HepG2 (cell line): ENCODE measurements at regions not wholly inside any gene's neighbourhood (a gene's known extent, or its start where the extent isn't known, plus 50 kb on each side); places are given as distances from the start of the nearest gene placed in this dataset.

ENCODE experiments used
- ATF7 ChIP-seq, 2 experiments: fragments of 450-650 bp in 1 of 2; sonication (generic) in 1 of 2; formaldehyde crosslinking in 1 of 2; IDR thresholded peaks; 2 replicates each; pipeline versions ENCODE4 v1.4.0 to v1.6.1; 2016 to 2020; ENCODE audit warnings: antibody characterized with exemption in 1 of 2, mild to moderate bottlenecking in 1 of 2, missing genetic modification reagents in 1 of 2
- ESRRA ChIP-seq: sonication (generic); formaldehyde crosslinking; IDR thresholded peaks from 2 replicates; pipeline ENCODE4 v1.5.1; 2020; ENCODE audit warnings: mild to moderate bottlenecking, low read depth, missing genetic modification reagents
- FOXP1 ChIP-seq, 2 experiments: fragments of 450-650 bp in 1 of 2; IDR thresholded peaks; 2 replicates each; pipeline ENCODE4 v1.6.1; 2017 to 2018; ENCODE audit warnings: antibody characterized with exemption in 1 of 2
- HMG20B ChIP-seq: conservative IDR thresholded peaks from 2 replicates; pipeline ENCODE4 v1.6.1; 2016; ENCODE audit warnings: missing genetic modification reagents, missing compliant biosample characterization
- HMGXB3 ChIP-seq: sonication (generic); formaldehyde crosslinking; IDR thresholded peaks from 2 replicates; pipeline ENCODE4 v1.4.0; 2020; ENCODE audit warnings: missing genetic modification reagents, borderline replicate concordance
- HNF4A ChIP-seq: sonication (generic); formaldehyde crosslinking; IDR thresholded peaks from 2 replicates; pipeline ENCODE4 v1.4.0; 2020; ENCODE audit warnings: missing genetic modification reagents
- RXRA ChIP-seq: sonication (generic); formaldehyde crosslinking; IDR thresholded peaks from 2 replicates; pipeline ENCODE4 v1.5.1; 2020; ENCODE audit warnings: missing genetic modification reagents
- ZBTB38 ChIP-seq: sonication (generic); formaldehyde crosslinking; IDR thresholded peaks from 2 replicates; pipeline ENCODE4 v1.5.1; 2020; ENCODE audit warnings: mild to moderate bottlenecking, missing genetic modification reagents
- ZBTB46 ChIP-seq: sonication (generic); formaldehyde crosslinking; IDR thresholded peaks from 2 replicates; pipeline ENCODE4 v1.4.0; 2020; ENCODE audit warnings: mild to moderate bottlenecking, missing genetic modification reagents, borderline replicate concordance
- ZNF136 ChIP-seq: sonication (generic); formaldehyde crosslinking; IDR thresholded peaks from 2 replicates; pipeline ENCODE4 v1.8.1; 2022; ENCODE audit warnings: low read depth, mild to moderate bottlenecking, moderate library complexity, missing genetic modification reagents
- ZNF224 ChIP-seq: sonication (generic); formaldehyde crosslinking; IDR thresholded peaks from 2 replicates; pipeline ENCODE4 v1.5.0; 2020; ENCODE audit warnings: mild to moderate bottlenecking, missing genetic modification reagents
- ZNF329 ChIP-seq: sonication (generic); formaldehyde crosslinking; IDR thresholded peaks from 2 replicates; pipeline ENCODE4 v1.9.0; 2021; ENCODE audit warnings: low read depth, mild to moderate bottlenecking, missing genetic modification reagents
- ZNF639 ChIP-seq: conservative IDR thresholded peaks from 2 replicates; pipeline ENCODE4 v1.6.1; 2018; ENCODE audit warnings: missing genetic modification reagents
- ZNF678 ChIP-seq: sonication (generic); formaldehyde crosslinking; IDR thresholded peaks from 2 replicates; pipeline ENCODE4 v1.4.0; 2020; ENCODE audit warnings: mild to moderate bottlenecking, missing genetic modification reagents
- ZNF749 ChIP-seq: sonication (generic); formaldehyde crosslinking; IDR thresholded peaks from 2 replicates; pipeline ENCODE4 v1.8.0; 2022; ENCODE audit warnings: mild to moderate bottlenecking, missing genetic modification reagents, moderate library complexity, borderline replicate concordance
- ZNF768 ChIP-seq: sonication (generic); formaldehyde crosslinking; IDR thresholded peaks from 2 replicates; pipeline ENCODE4 v1.4.0; 2020; ENCODE audit warnings: missing genetic modification reagents
- ZNF780A ChIP-seq: sonication (generic); formaldehyde crosslinking; IDR thresholded peaks from 2 replicates; pipeline ENCODE4 v1.8.0; 2022; ENCODE audit warnings: mild to moderate bottlenecking, missing genetic modification reagents, moderate library complexity
- ZNF792 ChIP-seq: IDR thresholded peaks from 2 replicates; pipeline ENCODE4 v1.6.1; 2016
- TF ChIP-seq, protein P1 (sequence below): sonication (generic); formaldehyde crosslinking; IDR thresholded peaks from 2 replicates; pipeline ENCODE4 v1.4.0; 2020; ENCODE audit warnings: mild to moderate bottlenecking, missing genetic modification reagents

- TF ChIP-seq ZNF329 (no peak), ZNF136 (no peak), ESRRA (CRISPR knock-in tag) (no peak), HMGXB3 (no peak), ZNF639 (CRISPR knock-in tag) (no peak), FOXP1 (IDR thresholded peaks at IDR 0.05) (no peak), FOXP1 (CRISPR knock-in tag; IDR thresholded peaks at IDR 0.05) (no peak), ZBTB38 (CRISPR knock-in tag) (peak; percentile 34; the same call in 1 of the 2 replicates), ZNF678 (CRISPR knock-in tag) (no peak), HMG20B (CRISPR knock-in tag) (no peak), ATF7 (IDR thresholded peaks at IDR 0.05) (no peak), ATF7 (CRISPR knock-in tag; IDR thresholded peaks at IDR 0.05) (0 out of 2 replicates have a peak, but pooled peaks have one; percentile 19), ZNF792 (CRISPR knock-in tag) (no peak), ZNF780A (CRISPR knock-in tag) (no peak), HNF4A (CRISPR knock-in tag) (no peak), ZNF224 (CRISPR knock-in tag) (no peak), RXRA (CRISPR knock-in tag) (0 out of 2 replicates have a peak, but pooled peaks have one; percentile 16), ZNF749 (CRISPR knock-in tag) (no peak), ZNF768 (CRISPR knock-in tag) (peak; percentile 52; the same call in 1 of the 2 replicates), ZBTB46 (CRISPR knock-in tag) (0 out of 2 replicates have a peak, but pooled peaks have one; percentile 43)
- TF ChIP-seq, protein P1, sequence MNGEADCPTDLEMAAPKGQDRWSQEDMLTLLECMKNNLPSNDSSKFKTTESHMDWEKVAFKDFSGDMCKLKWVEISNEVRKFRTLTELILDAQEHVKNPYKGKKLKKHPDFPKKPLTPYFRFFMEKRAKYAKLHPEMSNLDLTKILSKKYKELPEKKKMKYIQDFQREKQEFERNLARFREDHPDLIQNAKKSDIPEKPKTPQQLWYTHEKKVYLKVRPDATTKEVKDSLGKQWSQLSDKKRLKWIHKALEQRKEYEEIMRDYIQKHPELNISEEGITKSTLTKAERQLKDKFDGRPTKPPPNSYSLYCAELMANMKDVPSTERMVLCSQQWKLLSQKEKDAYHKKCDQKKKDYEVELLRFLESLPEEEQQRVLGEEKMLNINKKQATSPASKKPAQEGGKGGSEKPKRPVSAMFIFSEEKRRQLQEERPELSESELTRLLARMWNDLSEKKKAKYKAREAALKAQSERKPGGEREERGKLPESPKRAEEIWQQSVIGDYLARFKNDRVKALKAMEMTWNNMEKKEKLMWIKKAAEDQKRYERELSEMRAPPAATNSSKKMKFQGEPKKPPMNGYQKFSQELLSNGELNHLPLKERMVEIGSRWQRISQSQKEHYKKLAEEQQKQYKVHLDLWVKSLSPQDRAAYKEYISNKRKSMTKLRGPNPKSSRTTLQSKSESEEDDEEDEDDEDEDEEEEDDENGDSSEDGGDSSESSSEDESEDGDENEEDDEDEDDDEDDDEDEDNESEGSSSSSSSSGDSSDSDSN (CRISPR knock-in tag), result no peak
Measured at GRCh38 chr20:53757472-53757913, 163.9 kb upstream of the ZNF217 start (continued).
